Transverse colon (tissue), 4 donors: ENCODE measurements at regions not wholly inside any gene's neighbourhood (a gene's known extent, or its start where the extent isn't known, plus 50 kb on each side); places are given as distances from the start of the nearest gene placed in this dataset.
"Not testable (repeated sequence)": the region's sequence is repeated elsewhere in the genome, so short reads cannot be mapped to it uniquely, and the experiment has no call there.

Experiments used
- DNase-seq: peaks from one replicate; pipeline ENCODE4 v3.0.0-alpha.2; 2019
- H3K27ac ChIP-seq, 4 donors: fragments of 200-600 bp; sonication (generic); 2 replicates each; pipeline ENCODE4 v1.5.1; 2016 to 2018; ENCODE audit warnings: inconsistent platforms in 4 of 4
- H3K27me3 ChIP-seq: fragments of 200-600 bp; sonication (generic); 2 replicates; pipeline ENCODE4 v1.5.1; 2017; ENCODE audit warnings: inconsistent platforms
- H3K36me3 ChIP-seq, 4 donors: fragments of 200-600 bp; sonication (generic); 2 replicates each; pipeline ENCODE4 v1.5.1; 2017 to 2019; ENCODE audit warnings: inconsistent platforms in 4 of 4
- H3K4me1 ChIP-seq, 4 donors: fragments of 200-600 bp; sonication (generic); 2 replicates each; pipeline ENCODE4 v1.5.1; 2017 to 2020; ENCODE audit warnings: inconsistent platforms in 4 of 4
- H3K4me3 ChIP-seq, 4 donors: fragments of 200-600 bp; sonication (generic); 1 replicate in 1 of 4; 2 replicates in 3 of 4; pipeline versions ENCODE4 v1.5.1 to v1.6.1; 2017 to 2019; ENCODE audit warnings: inconsistent platforms in 4 of 4
- H3K9me3 ChIP-seq, 2 donors: fragments of 200-600 bp; sonication (generic); 2 replicates each; pipeline ENCODE4 v1.5.1; 2017 to 2019; ENCODE audit warnings: inconsistent platforms in 2 of 2
- CTCF ChIP-seq, 5 experiments: fragments of 200-600 bp in 3 of 5; fragments of 450-650 bp in 2 of 5; sonication (generic) in 3 of 5; IDR thresholded peaks; 1 replicate in 2 of 5; 2 replicates in 3 of 5; pipeline ENCODE4 v1.5.1; 2016 to 2017; ENCODE audit warnings: antibody characterized with exemption in 5 of 5, inconsistent platforms in 3 of 5, mild to moderate bottlenecking in 2 of 5, moderate library complexity in 1 of 5
- EP300 ChIP-seq: sonication (generic); formaldehyde crosslinking; IDR thresholded peaks from one replicate; pipeline ENCODE4 v1.6.1; 2017; ENCODE audit warnings: antibody characterized with exemption, low read depth
- POLR2A ChIP-seq: fragments of 450-650 bp; IDR thresholded peaks from one replicate; pipeline ENCODE4 v1.6.1; 2016; ENCODE audit warnings: antibody characterized with exemption, mild to moderate bottlenecking, moderate library complexity
- POLR2AphosphoS5 ChIP-seq, 3 donors: sonication (generic); formaldehyde crosslinking; IDR thresholded peaks; one replicate each; pipeline ENCODE4 v1.6.1; 2016; ENCODE audit warnings: antibody characterized with exemption in 3 of 3
- WGBS, 2 donors: methylation state at CpG; one replicate each; pipeline ENCODE4 v1.1.5; 2018; ENCODE audit warnings: low coverage in 1 of 2; 5-methylcytosine and 5-hydroxymethylcytosine counted together
- in situ Hi-C, 4 donors: fragments of 200-750 bp; cut with MboI; loops; one replicate each; pipeline versions ENCODE4 v1.15.0 to v1.15.1; 2017; ENCODE audit warnings: low sequenced_read_pairs in 3 of 4, low pct_ligation_motif_present in 1 of 4, low pct_unique_long_range_greater_than_20kb in 1 of 4
- intact Hi-C: fragments of 100-400 bp; cut with DNase I; formaldehyde crosslinking; loops from one replicate; pipeline ENCODE4 v1.15.1; 2023; ENCODE audit warnings: low total_unique reads

GRCh38 chr12:33514893-33515292 lies 75.3 kb upstream of the SYT10 start:
- H3K4me1 ChIP-seq, result no peaks in the 10 kb centered on the region
- no peak overlapping the region for H3K4me3 ChIP-seq
- H3K9me3 ChIP-seq, result no peaks in the 10 kb centered on the region
- no peaks in the 10 kb centered on the region for H3K27me3 ChIP-seq
- intact Hi-C loops (no loop called here), in situ Hi-C loops (no loop called here)
- no peak for DNase-seq
- 96 to 100% methylated on average over 1 to 2 of the region's 2 CpGs for WGBS, 2 donors
- TF ChIP-seq POLR2AphosphoS5 (IDR thresholded peaks at IDR 0.05), result no peak
- TF ChIP-seq CTCF (IDR thresholded peaks at IDR 0.05), result no peak
- no peak for TF ChIP-seq EP300
- TF ChIP-seq POLR2A, result no peak
- H3K27ac ChIP-seq, result no peak overlapping the region
- no peaks in the 10 kb centered on the region for H3K36me3 ChIP-seq

GRCh38 chr12:33519566-33519965 lies 79.9 kb upstream of the SYT10 start:
- no peaks in the 10 kb centered on the region for H3K4me1 ChIP-seq
- in situ Hi-C loops, result no loop called here
- no peak overlapping the region for H3K27ac ChIP-seq
- intact Hi-C loops, result no loop called here
- no peak overlapping the region for H3K4me3 ChIP-seq
- TF ChIP-seq EP300 (no peak), CTCF (IDR thresholded peaks at IDR 0.05) (no peak), POLR2AphosphoS5 (IDR thresholded peaks at IDR 0.05) (no peak), POLR2A (no peak)
- H3K27me3 ChIP-seq, result no peaks in the 10 kb centered on the region
- no peaks in the 10 kb centered on the region for H3K36me3 ChIP-seq
- H3K9me3 ChIP-seq, result no peaks in the 10 kb centered on the region
- no peak for DNase-seq

GRCh38 chr12:33520505-33521302 lies 81.1 kb upstream of the SYT10 start:
- WGBS, 2 donors, result 7 to 66% methylated on average over 1 to 12 of the region's 12 CpGs
- H3K27me3 ChIP-seq, in situ Hi-C loops, H3K9me3 ChIP-seq, H3K27ac ChIP-seq, H3K4me3 ChIP-seq, intact Hi-C loops, H3K36me3 ChIP-seq, H3K4me1 ChIP-seq: not testable (repeated sequence)
- peak; percentile 14 for DNase-seq

GRCh38 chr12:33529031-33529430 lies 89.4 kb upstream of the SYT10 start:
- H3K4me3 ChIP-seq, result no peak overlapping the region
- H3K9me3 ChIP-seq, result no peaks in the 10 kb centered on the region
- H3K4me1 ChIP-seq, result no peaks in the 10 kb centered on the region
- no peak overlapping the region for H3K27ac ChIP-seq
- DNase-seq, result no peak
- intact Hi-C loops, result no loop called here
- in situ Hi-C loops, result no loop called here
- no peaks in the 10 kb centered on the region for H3K27me3 ChIP-seq
- H3K36me3 ChIP-seq, result no peaks in the 10 kb centered on the region
- TF ChIP-seq CTCF (IDR thresholded peaks at IDR 0.05), result no peak
- TF ChIP-seq EP300, result no peak
- no peak for TF ChIP-seq POLR2A
- no peak for TF ChIP-seq POLR2AphosphoS5 (IDR thresholded peaks at IDR 0.05)
- WGBS, 2 donors, result 74 to 75% methylated on average over 2 of the region's 2 CpGs

- Histone ChIP-seq H3K9me3 (no peaks in the 10 kb centered on the region), H3K36me3 (no peaks in the 10 kb centered on the region), H3K27ac (no peak overlapping the region), H3K4me3 (no peak overlapping the region), H3K4me1 (no peaks in the 10 kb centered on the region), H3K27me3 (no peaks in the 10 kb centered on the region)
- intact Hi-C loops, result no loop called here
- in situ Hi-C loops, result no loop called here
- no peak for DNase-seq
- WGBS, 2 donors, result 60 to 75% methylated on average over 1 of the region's 1 CpG
- TF ChIP-seq POLR2A (no peak), POLR2AphosphoS5 (IDR thresholded peaks at IDR 0.05) (no peak)
Measured at GRCh38 chr12:33529810-33530209, 90.2 kb upstream of the SYT10 start.
